Right cardiac atrium (tissue), 5 donors: ENCODE measurements at regions not wholly inside any gene's neighbourhood (a gene's known extent, or its start where the extent isn't known, plus 50 kb on each side); places are given as distances from the start of the nearest gene placed in this dataset.

Experiments
- ATAC-seq, 2 donors: fragments of 200-7000 bp; cut with Tn5 transposase; one replicate each; pipeline versions ENCODE4 v1.8.0 to v1.9.1; 2020; ENCODE audit warnings: moderate library complexity in 2 of 2, mild to moderate bottlenecking in 1 of 2
- DNase-seq, 3 donors: peaks; one replicate each; pipeline ENCODE4 v3.0.0-alpha.2; 2020
- H3K27ac ChIP-seq: one replicate; pipeline ENCODE4 v1.5.1; 2013; ENCODE audit warnings: mild to moderate bottlenecking, low read length, control low read depth, moderate library complexity
- H3K27me3 ChIP-seq: one replicate; pipeline ENCODE4 v1.6.1; 2013; ENCODE audit not compliant: control insufficient read depth, insufficient read depth
- H3K4me1 ChIP-seq: one replicate; pipeline ENCODE4 v1.6.1; 2013; ENCODE audit warnings: low read length; ENCODE audit not compliant: control insufficient read depth, insufficient read depth
- H3K4me3 ChIP-seq: one replicate; pipeline ENCODE4 v1.5.1; 2013; ENCODE audit warnings: low read length, control low read depth
- H3K9me3 ChIP-seq: one replicate; pipeline ENCODE4 v1.6.1; 2013; ENCODE audit warnings: low read length; ENCODE audit not compliant: control insufficient read depth
- WGBS: extraction: QIAGEN DNeasy Blood & Tissue Kit; methylation state at CpG from one replicate; pipeline ENCODE4 v1.1.7; 2013; 5-methylcytosine and 5-hydroxymethylcytosine counted together
- intact Hi-C, 4 donors: fragments of 100-400 bp; cut with DNase I; formaldehyde crosslinking; loops; one replicate each; pipeline versions ENCODE4 v1.11.0 to v1.14.0; 2022 to 2023
- donor health status: healthy with polysubstance abuse.
- donor health status: DM: no; HTN: yes; CAD: no.
- donor health status: DM: no; HTN: no; CAD: no.
- donor health status: DM: no; HTN: yes; CAD: no; lungs with severe emphysema.
- donor health status: DM: yes; HTN: yes; CAD: no.

DNA sequence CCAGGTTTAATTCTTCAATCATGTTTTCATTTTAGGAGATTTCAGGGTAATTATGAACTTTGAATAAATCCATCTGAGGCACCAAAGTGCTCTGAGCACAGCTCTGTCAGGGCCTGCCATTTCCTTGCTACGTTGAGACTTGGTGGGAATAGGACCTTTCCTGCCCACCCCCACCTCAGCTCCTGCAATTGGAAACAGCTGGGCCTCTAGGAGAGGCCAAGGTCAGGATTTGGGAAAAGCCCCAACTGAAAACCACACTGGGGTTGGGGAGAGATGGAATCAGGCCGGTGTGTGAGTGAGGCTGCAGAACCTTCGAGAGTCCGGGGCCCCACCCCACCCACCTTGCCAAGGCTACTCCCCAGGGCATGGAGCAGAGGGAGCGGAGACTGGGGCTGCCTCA is 212.7 kb upstream of the BCOR start:
- ATAC-seq (no peak), DNase-seq (peak in 1 of 3 donors; percentile 49)
- intact Hi-C loops: no loop called here
- Histone ChIP-seq H3K4me1 (peaks cover 2% of the 10 kb centered on the region), H3K27ac (no peak overlapping the region), H3K9me3 (no peaks in the 10 kb centered on the region), H3K4me3 (no peak overlapping the region), H3K27me3 (no peaks in the 10 kb centered on the region)
- WGBS: 63% methylated on average over 5 of the region's 5 CpGs

DNA sequence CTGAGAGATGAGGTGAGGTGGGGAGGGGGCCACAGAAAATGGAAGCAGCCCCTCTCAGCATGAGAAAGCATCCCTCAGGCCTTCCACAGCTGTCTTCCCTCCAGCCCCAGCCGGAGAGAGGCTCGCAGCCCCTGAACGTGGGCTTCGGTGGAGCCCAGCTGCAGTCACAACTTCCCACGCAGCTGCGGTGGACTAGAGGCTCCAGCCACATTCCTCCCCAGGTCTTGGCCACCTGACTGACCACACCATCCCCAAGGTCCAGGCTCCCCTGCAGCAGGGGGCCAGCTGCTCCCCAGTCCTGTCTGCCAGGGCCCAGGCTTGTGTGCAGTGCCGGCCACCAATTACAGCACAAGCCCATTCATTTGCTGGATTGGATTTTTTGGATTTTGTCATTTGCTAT is 212.3 kb upstream of the BCOR start:
- ATAC-seq: no peak
- 66% methylated on average over 7 of the region's 7 CpGs for WGBS
- H3K9me3 ChIP-seq: no peaks in the 10 kb centered on the region
- intact Hi-C loops: no loop called here
- no peak overlapping the region for H3K27ac ChIP-seq
- DNase-seq: no peak
- no peak overlapping the region for H3K4me3 ChIP-seq
- H3K27me3 ChIP-seq: no peaks in the 10 kb centered on the region
- H3K4me1 ChIP-seq: peaks cover 2% of the 10 kb centered on the region

DNA sequence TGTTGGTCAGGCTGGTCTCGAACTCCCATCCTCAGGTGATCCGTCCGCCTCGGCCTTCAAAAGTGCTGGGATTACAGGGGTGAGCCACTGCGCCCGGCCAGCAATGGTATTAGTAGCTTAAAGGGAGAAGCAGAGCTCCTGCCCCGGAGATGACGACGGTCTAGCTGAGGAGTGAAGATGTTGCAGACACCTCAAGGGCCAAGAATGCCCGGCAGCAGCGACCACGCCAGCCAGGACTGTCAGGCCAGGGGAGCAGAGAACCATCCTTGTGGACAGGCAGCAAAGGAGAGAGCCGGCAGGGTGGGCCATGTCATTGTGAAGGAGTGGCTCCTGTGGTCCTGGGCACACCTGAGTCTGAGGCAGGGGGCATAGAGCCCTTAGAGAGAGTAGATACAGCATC is 210.1 kb upstream of the BCOR start:
- no peaks in the 10 kb centered on the region for H3K27me3 ChIP-seq
- DNase-seq (no peak), ATAC-seq (no peak)
- 96% methylated on average over 13 of the region's 13 CpGs for WGBS
- no peaks in the 10 kb centered on the region for H3K9me3 ChIP-seq
- no peak overlapping the region for H3K4me3 ChIP-seq
- peaks cover 2% of the 10 kb centered on the region for H3K4me1 ChIP-seq
- no peak overlapping the region for H3K27ac ChIP-seq
- intact Hi-C loops: no loop called here

DNA sequence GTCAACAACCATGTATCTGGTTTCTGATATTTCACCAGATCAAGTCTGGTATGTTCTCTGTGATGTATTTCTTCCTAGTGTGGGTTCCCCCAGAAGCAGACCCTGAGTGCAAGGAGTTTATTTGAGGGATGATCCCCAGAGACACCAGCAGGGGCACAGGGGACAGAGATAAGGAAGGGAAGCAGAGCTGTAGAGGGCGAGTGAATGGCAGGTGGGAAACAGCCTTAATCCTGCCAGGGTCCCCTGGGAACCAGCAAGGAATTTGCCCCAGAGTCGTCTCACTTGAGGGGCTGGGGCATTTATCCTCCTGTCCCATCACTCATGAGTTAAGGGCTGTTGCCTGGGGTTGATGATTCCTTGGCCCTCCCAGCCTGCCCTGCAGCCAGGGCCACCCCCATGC is 206.4 kb upstream of the BCOR start:
- Histone ChIP-seq H3K27me3 (no peaks in the 10 kb centered on the region), H3K4me1 (no peaks in the 10 kb centered on the region), H3K9me3 (no peaks in the 10 kb centered on the region), H3K4me3 (no peak overlapping the region), H3K27ac (no peak overlapping the region)
- DNase-seq (no peak), ATAC-seq (no peak)
- intact Hi-C loops: no loop called here
- WGBS: 60% methylated on average over 2 of the region's 2 CpGs

DNA sequence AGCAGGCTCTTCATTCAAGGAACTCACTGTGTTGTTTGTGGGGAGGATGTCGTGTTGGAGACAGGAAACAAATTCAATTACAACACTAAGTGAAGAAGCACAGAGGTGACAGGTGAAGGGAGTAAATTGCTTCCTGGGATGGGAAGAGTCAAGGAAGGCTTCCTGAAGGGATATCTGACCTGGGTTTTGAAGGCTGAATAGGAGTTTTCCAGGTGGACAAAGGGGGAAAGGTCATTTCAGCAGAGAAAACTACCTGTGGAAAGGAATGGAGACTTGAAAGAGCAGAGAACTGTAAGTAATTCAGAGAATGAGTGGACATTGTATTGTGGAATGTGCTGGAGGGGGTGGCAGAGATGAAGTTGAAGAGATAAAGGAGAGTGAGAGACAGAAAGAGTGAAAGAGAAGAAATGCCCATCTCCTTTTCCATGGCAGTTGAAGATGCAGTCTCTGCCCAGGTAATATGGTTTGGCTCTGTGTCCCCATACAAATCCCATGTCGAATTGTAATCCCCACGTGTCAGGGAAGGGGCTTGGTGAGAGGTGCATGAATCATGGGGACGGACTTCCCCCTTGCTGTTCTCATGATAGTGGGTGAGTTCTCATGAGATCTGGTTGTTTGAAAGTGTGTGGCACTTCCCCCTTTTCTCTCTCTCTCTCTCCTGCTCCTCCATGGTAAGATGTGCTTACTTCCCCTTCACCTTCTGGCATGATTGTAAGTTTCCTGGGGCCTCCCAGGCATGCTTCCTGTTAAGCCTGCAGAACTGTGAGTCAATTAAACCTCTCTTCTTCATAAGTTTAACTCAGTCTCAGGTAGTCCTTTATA is 205.7 kb upstream of the BCOR start:
- ATAC-seq: no peak
- intact Hi-C loops: no loop called here
- no peak for DNase-seq

DNA sequence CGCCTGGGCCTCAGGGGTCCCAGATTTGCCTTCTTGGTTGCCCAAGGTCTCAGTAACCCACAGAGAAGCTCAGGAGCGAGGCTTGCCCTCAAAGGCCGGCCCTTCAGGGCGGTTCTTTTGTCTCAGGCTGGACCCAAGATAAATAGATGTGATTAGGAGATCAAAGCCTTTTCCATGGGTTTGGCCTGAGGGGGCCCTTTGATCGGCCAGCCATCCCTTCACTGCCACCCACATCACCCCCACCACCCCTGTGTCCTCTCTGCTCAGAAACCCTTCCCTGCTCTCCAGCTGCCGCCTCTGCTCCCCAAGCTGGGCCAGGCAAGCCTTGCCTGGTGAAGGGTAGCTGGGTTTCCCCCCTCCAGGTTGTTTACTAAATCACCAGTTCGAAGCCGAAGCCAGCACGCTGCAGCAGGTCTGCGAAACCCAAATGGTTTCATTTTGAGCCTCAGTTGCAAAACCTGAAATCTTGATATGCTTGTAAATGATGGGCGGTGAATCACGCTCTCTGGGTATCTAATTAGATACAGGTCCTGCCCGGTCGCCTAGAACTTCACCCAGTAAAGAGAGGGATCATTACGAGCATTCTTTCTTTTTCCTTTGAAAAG is 202.6 kb upstream of the BCOR start:
- no peaks in the 10 kb centered on the region for H3K9me3 ChIP-seq
- H3K27me3 ChIP-seq: no peaks in the 10 kb centered on the region
- intact Hi-C loops: no loop called here
- H3K27ac ChIP-seq: no peak overlapping the region
- DNase-seq (no peak), ATAC-seq (no peak)
- WGBS: 96% methylated on average over 15 of the region's 15 CpGs
- no peak overlapping the region for H3K4me3 ChIP-seq
- H3K4me1 ChIP-seq: no peaks in the 10 kb centered on the region

More for the DNA sequence above, 205.7 kb upstream of the BCOR start:
- Histone ChIP-seq H3K4me1 (no peaks in the 10 kb centered on the region), H3K4me3 (no peak overlapping the region), H3K27ac (no peak overlapping the region), H3K27me3 (no peaks in the 10 kb centered on the region), H3K9me3 (no peaks in the 10 kb centered on the region)
- 74% methylated on average over 4 of the region's 4 CpGs for WGBS

DNA sequence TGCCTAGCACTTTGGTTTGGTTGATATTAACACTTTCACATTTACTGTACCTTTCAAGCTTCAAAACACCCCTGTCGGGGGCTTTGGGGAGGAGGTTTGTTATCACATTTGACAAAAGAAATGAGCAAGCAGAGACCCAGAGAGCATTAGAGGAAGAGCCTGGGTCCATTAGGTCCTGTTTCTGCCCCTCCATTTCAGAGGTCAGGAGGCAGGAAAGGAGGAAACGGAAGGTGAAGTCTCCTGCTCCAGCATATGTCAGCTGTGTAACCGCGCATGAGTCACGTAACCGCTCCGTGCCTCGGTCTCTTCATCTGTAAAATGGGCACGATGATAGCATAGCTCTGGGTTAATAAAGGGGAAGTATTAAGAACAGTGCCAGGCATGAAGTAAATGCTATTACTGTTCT is 201.9 kb upstream of the BCOR start:
- Histone ChIP-seq H3K9me3 (no peaks in the 10 kb centered on the region), H3K4me1 (no peaks in the 10 kb centered on the region), H3K4me3 (no peak overlapping the region), H3K27me3 (no peaks in the 10 kb centered on the region), H3K27ac (no peak overlapping the region)
- DNase-seq: no peak
- intact Hi-C loops: no loop called here
- WGBS: 75% methylated on average over 9 of the region's 9 CpGs
- ATAC-seq: no peak

DNA sequence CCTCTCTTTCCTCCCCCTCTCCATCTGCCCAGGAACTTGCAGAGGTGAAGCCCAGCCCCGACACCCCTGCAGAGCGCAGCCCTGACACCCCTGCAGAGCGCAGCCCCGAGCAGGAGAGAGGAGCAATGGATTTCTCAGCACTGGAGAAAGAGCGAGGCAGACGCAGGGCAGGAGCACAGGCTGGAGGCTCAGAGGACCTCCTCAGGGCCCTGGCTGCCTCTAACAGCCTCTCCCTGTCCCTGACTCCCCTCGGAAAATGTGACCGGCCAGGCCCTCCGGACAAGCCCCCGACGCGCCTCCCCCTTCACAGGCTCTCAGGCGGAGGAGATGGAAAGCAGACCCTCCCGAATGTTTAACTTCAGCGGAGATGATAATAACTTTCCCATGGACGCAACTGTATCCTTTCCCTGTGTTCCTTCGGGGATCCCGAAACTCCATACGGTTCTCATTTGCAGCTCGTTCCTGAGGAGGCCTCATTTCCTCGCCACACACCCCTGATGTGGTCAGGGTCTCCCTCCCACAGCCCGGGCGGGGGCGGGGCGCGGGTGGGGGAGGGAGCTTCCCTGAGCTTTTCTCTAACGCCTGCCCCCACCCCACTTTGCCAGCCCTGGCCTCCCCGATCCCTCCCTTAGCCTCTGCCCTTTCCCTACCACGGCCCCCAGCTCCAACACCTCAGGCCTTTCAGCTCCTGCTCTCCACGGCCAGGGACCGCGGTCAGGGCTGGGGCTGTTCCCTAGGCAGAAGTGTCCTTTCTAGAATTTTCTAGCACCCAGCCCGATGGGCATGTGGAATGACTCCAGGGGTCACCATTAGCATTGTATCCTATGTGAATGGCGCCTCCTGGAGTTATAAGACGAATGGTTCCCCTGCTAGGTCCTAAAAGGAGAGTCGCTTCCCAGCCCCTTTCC is 201.1 kb upstream of the BCOR start:
- WGBS: 50% methylated on average over 34 of the region's 36 CpGs
- ATAC-seq: no peak
- peak in 1 of 3 donors; percentile 38 for DNase-seq
- no peaks in the 10 kb centered on the region for H3K9me3 ChIP-seq
- intact Hi-C loops: no loop called here
- no peaks in the 10 kb centered on the region for H3K4me1 ChIP-seq
- no peak overlapping the region for H3K4me3 ChIP-seq
- H3K27me3 ChIP-seq: no peaks in the 10 kb centered on the region
- H3K27ac ChIP-seq: no peak overlapping the region

DNA sequence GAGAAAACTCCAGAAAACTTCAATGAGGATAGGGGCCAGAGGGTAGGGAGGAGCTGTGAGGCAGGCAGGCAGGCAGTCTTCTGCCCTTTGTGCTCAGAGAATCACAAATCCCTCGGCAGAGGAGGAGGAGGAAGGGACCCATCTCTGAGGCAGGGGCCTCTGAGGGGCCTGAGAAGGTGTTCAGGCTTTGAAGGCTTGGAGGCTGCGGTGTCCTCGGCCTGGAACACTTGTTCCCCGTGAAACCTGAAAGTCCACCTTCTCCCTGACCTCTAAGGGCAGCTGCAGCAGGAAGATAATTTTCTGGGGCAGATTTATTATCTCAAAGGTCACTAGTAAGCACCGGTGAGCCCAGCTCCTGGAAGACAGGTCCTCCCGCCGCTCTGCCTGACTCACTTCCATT is 200.3 kb upstream of the BCOR start:
- ATAC-seq: no peak
- no peaks in the 10 kb centered on the region for H3K27me3 ChIP-seq
- no peak overlapping the region for H3K4me3 ChIP-seq
- H3K4me1 ChIP-seq: no peaks in the 10 kb centered on the region
- WGBS: 85% methylated on average over 7 of the region's 7 CpGs
- no peak for DNase-seq
- intact Hi-C loops: no loop called here
- no peak overlapping the region for H3K27ac ChIP-seq
- no peaks in the 10 kb centered on the region for H3K9me3 ChIP-seq

DNA sequence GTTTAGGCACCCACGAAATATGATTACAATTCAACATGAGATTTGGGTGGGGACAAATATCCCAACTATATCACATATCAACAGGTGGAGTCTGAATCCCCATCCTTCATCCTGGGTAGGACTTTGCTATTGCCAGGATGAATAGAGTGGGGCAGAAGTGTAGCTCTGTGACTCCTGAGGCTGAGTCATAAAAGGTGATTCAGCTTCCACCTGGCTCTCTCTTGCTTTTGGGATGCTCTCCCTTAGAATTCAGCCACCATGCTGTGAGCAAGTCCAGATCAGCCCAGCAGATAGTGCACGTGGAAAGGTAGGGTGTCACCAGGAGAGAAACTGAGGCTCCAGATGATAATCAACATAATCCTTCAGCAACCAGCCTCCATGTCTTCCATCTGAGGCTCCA is 193.8 kb upstream of the BCOR start:
- H3K9me3 ChIP-seq: no peaks in the 10 kb centered on the region
- no peak overlapping the region for H3K27ac ChIP-seq
- H3K4me1 ChIP-seq: no peaks in the 10 kb centered on the region
- H3K27me3 ChIP-seq: no peaks in the 10 kb centered on the region
- 90% methylated on average over 2 of the region's 2 CpGs for WGBS
- intact Hi-C loops: no loop called here
- ATAC-seq: no peak
- H3K4me3 ChIP-seq: no peak overlapping the region
- no peak for DNase-seq

DNA sequence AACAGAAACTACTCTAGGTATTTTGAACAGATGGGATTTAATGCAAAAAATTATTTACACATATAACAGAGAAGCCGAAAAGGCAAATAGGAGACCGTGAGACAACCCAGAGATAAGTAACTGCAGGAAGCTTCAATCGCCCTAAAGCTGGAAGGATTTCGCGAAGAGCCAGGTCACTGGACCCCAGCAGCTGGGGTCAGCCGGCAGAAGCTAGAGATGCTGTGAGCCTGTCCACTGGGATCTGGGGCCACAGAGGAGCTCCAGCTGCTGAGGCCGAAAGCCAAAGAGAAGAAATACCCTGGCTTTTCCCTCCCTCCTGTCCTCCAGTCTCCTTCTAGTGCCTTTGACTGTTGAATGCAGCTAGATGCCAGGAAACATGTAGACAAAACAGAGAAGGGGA is 192.8 kb upstream of the BCOR start:
- H3K9me3 ChIP-seq: no peaks in the 10 kb centered on the region

More for the DNA sequence above, 192.8 kb upstream of the BCOR start:
- intact Hi-C loops: no loop called here
- WGBS: 64% methylated on average over 7 of the region's 7 CpGs
- H3K4me3 ChIP-seq: no peak overlapping the region
- DNase-seq (no peak), ATAC-seq (no peak)
- H3K27me3 ChIP-seq: no peaks in the 10 kb centered on the region
- no peaks in the 10 kb centered on the region for H3K4me1 ChIP-seq
- no peak overlapping the region for H3K27ac ChIP-seq
